ENCODE measurements at regions not wholly inside any gene's neighbourhood (a gene's known extent, or its start where the extent isn't known, plus 50 kb on each side); places are given as distances from the start of the nearest gene placed in this dataset.

DNA sequence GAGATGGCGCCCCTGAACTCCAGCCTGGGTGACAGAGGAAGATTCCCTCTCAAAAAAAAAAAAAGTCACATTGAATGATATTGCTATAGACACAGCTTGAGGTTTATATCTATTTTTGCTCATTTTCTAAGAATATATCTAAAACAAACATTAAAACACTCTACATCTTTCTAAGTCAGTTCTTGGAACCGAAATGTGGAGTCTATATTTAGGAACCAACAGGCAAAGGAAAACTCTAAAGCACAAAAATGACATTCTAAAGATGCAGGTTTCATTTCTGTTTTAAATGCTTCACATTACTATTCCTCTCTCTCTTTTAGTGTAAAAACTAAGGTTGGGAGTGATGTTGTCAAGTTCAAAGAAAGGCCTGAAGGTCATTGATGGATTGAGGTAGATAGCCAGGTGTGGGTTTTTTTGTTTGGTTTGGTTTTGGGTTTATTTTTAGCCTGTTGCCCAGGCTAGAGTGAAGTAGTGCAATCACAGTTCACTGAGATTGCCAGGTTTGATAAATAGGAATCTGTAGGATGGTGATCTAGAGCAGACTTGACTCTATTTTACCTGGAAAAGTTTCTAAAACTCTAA, 194.0 kb upstream of the RBBP8 start:
- DNase-seq (ENCODE audit: low read depth), result no peak
- no peak overlapping the region for H3K4me3 ChIP-seq (ENCODE audit: low read depth, low read length)
- no peak for TF ChIP-seq POLR2A (IDR thresholded peaks at IDR 0.05; ENCODE audit: extremely low read depth, insufficient read length)
- TF ChIP-seq, protein P1, sequence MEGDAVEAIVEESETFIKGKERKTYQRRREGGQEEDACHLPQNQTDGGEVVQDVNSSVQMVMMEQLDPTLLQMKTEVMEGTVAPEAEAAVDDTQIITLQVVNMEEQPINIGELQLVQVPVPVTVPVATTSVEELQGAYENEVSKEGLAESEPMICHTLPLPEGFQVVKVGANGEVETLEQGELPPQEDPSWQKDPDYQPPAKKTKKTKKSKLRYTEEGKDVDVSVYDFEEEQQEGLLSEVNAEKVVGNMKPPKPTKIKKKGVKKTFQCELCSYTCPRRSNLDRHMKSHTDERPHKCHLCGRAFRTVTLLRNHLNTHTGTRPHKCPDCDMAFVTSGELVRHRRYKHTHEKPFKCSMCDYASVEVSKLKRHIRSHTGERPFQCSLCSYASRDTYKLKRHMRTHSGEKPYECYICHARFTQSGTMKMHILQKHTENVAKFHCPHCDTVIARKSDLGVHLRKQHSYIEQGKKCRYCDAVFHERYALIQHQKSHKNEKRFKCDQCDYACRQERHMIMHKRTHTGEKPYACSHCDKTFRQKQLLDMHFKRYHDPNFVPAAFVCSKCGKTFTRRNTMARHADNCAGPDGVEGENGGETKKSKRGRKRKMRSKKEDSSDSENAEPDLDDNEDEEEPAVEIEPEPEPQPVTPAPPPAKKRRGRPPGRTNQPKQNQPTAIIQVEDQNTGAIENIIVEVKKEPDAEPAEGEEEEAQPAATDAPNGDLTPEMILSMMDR (IDR thresholded peaks at IDR 0.05; ENCODE audit: low read depth, low read length), result no peak

DNA sequence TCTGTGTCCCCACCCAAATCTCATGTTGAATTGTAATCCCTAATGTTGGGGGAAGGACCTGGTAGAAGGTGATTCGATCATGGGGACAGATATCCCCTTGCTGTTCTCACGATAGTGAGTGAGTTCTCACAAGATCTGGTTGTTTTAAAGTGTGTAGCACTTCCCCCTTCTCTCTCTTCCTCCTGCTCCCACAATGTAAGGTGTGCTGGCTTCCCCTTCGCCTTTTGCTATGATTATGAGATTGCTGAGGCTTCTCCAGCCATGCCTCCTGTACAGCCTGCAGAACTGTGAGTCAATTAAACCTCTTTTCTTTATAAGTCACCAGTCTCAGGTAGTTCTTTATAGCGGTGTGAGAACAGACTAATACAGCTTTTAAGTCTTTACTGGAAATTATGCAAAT, 193.3 kb upstream of the RBBP8 start:
- DNase-seq (ENCODE audit: low read depth), result no peak
- no peak overlapping the region for H3K4me3 ChIP-seq (ENCODE audit: low read depth, low read length)
- TF ChIP-seq, protein P2, sequence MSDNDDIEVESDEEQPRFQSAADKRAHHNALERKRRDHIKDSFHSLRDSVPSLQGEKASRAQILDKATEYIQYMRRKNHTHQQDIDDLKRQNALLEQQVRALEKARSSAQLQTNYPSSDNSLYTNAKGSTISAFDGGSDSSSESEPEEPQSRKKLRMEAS (IDR thresholded peaks at IDR 0.05; ENCODE audit: low read depth, low read length), result no peak
- no peak for TF ChIP-seq POLR2A (IDR thresholded peaks at IDR 0.05; ENCODE audit: extremely low read depth, insufficient read length)
- TF ChIP-seq MYC (IDR thresholded peaks at IDR 0.05; ENCODE audit: low read depth, low read length), result no peak
- TF ChIP-seq, protein P1 (IDR thresholded peaks at IDR 0.05; ENCODE audit: low read depth, low read length), result no peak

DNA sequence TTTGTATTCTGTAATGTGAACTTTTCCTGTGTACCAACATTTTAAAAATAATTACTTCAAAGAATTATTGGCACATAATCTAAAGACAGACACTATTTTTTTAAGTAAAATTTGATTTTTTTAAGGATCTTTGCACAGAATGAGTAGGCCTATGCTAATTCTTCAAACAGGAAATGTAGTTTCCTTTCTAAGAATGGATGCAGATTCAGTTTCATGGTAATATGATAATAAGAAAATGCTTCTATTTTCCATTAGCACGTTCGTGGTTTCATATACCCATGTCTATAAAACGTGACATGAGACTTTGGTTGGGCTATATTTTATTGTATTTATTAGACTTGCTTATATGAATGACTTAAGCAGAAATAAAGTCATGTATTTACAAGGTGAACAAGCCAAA, 191.8 kb upstream of the RBBP8 start:
- DNase-seq (ENCODE audit: low read depth), result no peak
- H3K4me3 ChIP-seq (ENCODE audit: low read depth, low read length), result no peak overlapping the region
- TF ChIP-seq POLR2A (IDR thresholded peaks at IDR 0.05; ENCODE audit: extremely low read depth, insufficient read length) (no peak), MYC (IDR thresholded peaks at IDR 0.05; ENCODE audit: low read depth, low read length) (no peak)
- TF ChIP-seq, protein P2 (IDR thresholded peaks at IDR 0.05; ENCODE audit: low read depth, low read length), result no peak
- TF ChIP-seq, protein P1 (IDR thresholded peaks at IDR 0.05; ENCODE audit: low read depth, low read length), result no peak

DNA sequence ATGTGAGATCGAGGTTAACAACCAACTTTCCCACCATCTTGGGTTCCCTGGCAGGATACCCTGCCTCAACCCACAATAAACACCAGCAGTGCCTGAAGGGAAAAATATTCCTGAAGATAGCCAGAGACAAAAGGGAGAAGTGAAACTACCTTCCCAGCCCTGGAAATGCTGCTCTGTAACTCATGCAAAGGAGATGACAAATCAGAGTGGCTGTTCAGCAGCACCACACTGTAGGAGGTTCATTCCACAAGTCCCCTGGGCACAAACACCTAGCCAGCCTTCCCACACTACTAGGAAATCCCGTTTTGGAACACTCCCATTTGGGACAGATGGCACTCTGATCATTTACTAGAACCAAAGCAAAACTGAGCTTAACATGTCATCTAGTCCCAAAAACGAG, 190.7 kb upstream of the RBBP8 start:
- DNase-seq (ENCODE audit: low read depth), result no peak
- no peak overlapping the region for H3K4me3 ChIP-seq (ENCODE audit: low read depth, low read length)
- TF ChIP-seq POLR2A (IDR thresholded peaks at IDR 0.05; ENCODE audit: extremely low read depth, insufficient read length), result no peak
- TF ChIP-seq, protein P2 (IDR thresholded peaks at IDR 0.05; ENCODE audit: low read depth, low read length), result no peak
- TF ChIP-seq, protein P1 (IDR thresholded peaks at IDR 0.05; ENCODE audit: low read depth, low read length), result no peak
- no peak for TF ChIP-seq MYC (IDR thresholded peaks at IDR 0.05; ENCODE audit: low read depth, low read length)

DNA sequence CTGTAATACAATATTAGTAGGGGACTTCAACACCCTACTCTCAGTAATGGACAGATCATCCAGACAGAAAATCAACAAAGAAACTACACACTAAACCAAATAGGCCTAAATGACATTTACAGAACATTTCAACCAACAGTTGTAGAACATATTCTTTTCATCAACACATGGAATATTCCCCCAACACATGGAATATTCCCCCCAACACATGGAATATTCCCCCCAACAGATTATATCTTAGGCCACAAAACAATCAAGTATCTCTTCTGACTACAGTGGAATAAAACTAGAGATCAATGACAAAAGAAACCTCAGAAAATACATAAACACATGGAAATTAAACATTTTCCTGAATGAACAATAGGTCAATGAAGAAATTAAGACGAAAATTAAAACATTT, 187.2 kb upstream of the RBBP8 start:
- no peak for DNase-seq (ENCODE audit: low read depth)
- TF ChIP-seq, protein P1 (IDR thresholded peaks at IDR 0.05; ENCODE audit: low read depth, low read length), result no peak
- TF ChIP-seq MYC (IDR thresholded peaks at IDR 0.05; ENCODE audit: low read depth, low read length) (no peak), POLR2A (IDR thresholded peaks at IDR 0.05; ENCODE audit: extremely low read depth, insufficient read length) (no peak)
- TF ChIP-seq, protein P2 (IDR thresholded peaks at IDR 0.05; ENCODE audit: low read depth, low read length), result no peak
- no peak overlapping the region for H3K4me3 ChIP-seq (ENCODE audit: low read depth, low read length)

DNA sequence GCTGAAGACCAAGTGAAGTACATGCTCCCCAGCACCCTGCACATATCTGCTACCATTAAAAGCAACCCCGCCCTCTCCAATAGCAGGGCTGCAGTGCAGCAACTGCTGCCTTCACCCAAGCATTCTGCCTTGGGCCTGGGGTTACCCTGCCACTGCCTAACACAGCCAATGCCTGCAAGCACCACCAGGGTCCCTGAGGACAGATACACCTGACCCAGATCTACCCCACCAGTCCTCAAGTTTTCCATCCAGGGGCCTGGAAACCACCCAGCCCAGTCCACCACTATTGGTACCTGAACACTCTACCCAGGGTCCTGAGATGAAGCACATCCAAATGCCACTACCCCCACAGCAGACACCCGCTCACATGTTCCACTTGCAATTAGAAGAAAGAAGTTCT, 181.1 kb upstream of the RBBP8 start:
- H3K4me3 ChIP-seq (ENCODE audit: low read depth, low read length), result no peak overlapping the region
- no peak for DNase-seq (ENCODE audit: low read depth)
- no peak for TF ChIP-seq MYC (IDR thresholded peaks at IDR 0.05; ENCODE audit: low read depth, low read length)
